GM10248 (cell line): ENCODE measurements at regions not wholly inside any gene's neighbourhood (a gene's known extent, or its start where the extent isn't known, plus 50 kb on each side); places are given as distances from the start of the nearest gene placed in this dataset.

ENCODE experiments used
- CTCF ChIA-PET: fragments of 300-600 bp; sonication (Branson Sonifier 250); formaldehyde crosslinking; extraction: SDS; loops from one replicate; lab custom pipeline; 2021; ENCODE audit warnings: antibody characterized with exemption; lab: Yijun Ruan, JAX
- POLR2A ChIA-PET: fragments of 350-650 bp; sonication (Branson Sonifier 250); formaldehyde crosslinking; extraction: SDS; loops from one replicate; lab custom pipeline; 2020; ENCODE audit warnings: antibody characterized with exemption; lab: Yijun Ruan, JAX
- DNase-seq: peaks from one replicate; pipeline ENCODE4 v3.0.0; 2012; ENCODE audit errors: extremely low spot score
- CTCF ChIP-seq: IDR thresholded peaks from 2 replicates; pipeline ENCODE4 v1.5.1; 2012; ENCODE audit warnings: mild to moderate bottlenecking, low read depth; ENCODE audit errors: extremely low read depth, missing control alignments, control extremely low read depth

DNA sequence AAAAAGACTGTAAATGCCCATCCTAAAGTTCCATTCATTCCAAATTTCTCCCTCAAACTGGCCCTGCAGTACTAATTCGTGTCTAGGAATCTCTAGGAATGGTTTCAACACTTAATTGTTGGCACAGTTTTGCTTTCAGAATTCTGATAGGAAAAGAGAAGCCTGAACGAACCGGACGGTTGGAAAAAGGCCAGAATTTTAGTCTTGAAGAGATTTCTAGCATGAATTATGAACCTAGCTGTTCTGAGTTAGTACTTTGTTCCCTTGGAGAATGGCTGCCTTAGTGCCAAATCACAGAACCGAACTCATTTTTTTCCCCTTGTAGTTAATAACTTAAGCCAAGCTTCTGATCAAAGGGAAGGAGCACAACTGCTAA, 262.6 kb downstream of the ADAMTS20 start:
- ChIA-PET CTCF (no interaction called here), POLR2A (no interaction called here)
- no peak for TF ChIP-seq CTCF
- DNase-seq = no peak

- no peak for DNase-seq
- POLR2A ChIA-PET = no interaction called here
- no peak for TF ChIP-seq CTCF
- CTCF ChIA-PET = interaction anchor here (0.8 to 1.1 kb wide), 2 partner anchors 12 to 48 kb away, joined by 3 read pairs; no protein-coding TSS in a partner anchor
Measured at GRCh38 chr12:43288671-43289425, 263.2 kb downstream of the ADAMTS20 start.

DNA sequence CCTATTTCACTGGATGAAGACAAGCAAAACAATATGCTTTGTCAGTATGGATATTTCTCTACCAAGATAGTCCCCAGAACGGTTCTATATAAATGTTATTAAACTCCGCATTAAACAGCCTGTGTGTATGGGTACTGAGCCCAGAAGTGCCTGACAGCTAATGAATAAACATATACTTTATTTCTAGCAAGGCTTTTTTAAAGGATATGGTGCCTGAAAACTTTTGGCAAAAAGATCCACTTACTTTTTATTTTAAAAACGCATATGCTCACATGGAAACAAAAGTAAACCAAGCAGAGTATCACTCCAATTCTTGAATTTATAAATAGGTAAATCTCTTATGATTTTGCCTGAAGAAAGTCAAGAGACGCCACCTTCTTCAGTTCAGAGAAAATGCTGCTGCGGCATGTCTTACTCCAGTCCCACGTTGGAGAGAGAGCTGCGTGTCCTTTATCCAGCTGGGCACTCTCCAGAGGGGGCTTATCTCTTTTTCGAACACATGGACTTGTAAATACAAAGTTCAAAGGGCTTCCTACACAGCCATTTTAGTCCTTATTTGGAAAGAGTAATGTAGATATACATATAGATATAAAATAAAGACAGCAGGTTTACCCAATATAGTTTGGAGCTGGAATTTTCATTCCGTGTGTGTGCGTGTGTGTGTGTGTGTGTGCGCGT, 264.2 kb downstream of the ADAMTS20 start:
- no peak for TF ChIP-seq CTCF
- no peak for DNase-seq
- POLR2A ChIA-PET = no interaction called here
- CTCF ChIA-PET = interaction anchor here (0.8 to 1.1 kb wide), 2 partner anchors 11 to 50 kb away, joined by 3 read pairs; no protein-coding TSS in a partner anchor

GRCh38 chr12:43286986-43287385, 265.0 kb downstream of the ADAMTS20 start:
- no peak for TF ChIP-seq CTCF
- no peak for DNase-seq
- POLR2A ChIA-PET = no interaction called here
- CTCF ChIA-PET = interaction anchor here (1.0 kb wide), 1 partner anchor 67 kb away, joined by 3 read pairs; no protein-coding TSS in a partner anchor

- no peak for DNase-seq
- ChIA-PET CTCF (no interaction called here), POLR2A (no interaction called here)
- no peak for TF ChIP-seq CTCF
Measured at GRCh38 chr12:43285159-43285598, 266.8 kb downstream of the ADAMTS20 start.

DNA sequence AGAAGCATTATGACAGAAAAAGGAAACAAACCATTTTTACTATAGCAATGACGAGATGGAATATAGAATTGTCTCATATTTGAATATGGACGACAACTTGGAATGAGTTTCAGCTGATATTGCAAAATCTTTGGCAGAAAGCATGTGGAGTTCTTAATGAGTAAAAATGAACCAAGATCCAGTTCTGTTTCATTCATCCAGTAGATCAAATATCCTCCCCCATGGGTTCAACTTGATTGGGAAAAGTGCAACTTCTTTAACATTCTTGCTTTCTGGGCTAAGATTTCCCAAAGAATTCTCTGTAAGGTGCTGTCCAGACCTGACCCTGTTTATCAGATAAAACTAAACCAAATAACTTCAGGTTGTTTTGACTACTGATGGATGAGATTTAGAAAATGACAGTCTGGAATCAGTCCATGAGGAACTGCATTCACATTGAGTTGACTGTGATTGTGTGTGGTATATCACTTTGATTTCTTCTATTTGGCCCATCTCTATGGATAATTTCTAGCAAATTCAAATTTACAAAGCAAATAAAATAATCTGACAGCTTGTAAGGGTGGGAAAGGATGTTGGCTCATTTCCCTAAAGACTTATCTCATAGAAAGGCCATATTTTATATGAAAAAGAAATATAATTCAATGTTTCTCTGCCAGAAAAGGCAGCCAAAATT, 267.4 kb downstream of the ADAMTS20 start:
- DNase-seq = no peak
- no peak for TF ChIP-seq CTCF
- POLR2A ChIA-PET = no interaction called here
- CTCF ChIA-PET = no interaction called here
